Esophagus mucosa (tissue), 1 donor: ENCODE measurements at regions not wholly inside any gene's neighbourhood (a gene's known extent, or its start where the extent isn't known, plus 50 kb on each side); places are given as distances from the start of the nearest gene placed in this dataset.

Source experiments
- ATAC-seq: fragments of 200-7000 bp; cut with Tn5 transposase; one replicate; pipeline ENCODE4 v1.9.1; 2020
- donor health status: DM: yes; HTN: yes; CAD: no.

DNA sequence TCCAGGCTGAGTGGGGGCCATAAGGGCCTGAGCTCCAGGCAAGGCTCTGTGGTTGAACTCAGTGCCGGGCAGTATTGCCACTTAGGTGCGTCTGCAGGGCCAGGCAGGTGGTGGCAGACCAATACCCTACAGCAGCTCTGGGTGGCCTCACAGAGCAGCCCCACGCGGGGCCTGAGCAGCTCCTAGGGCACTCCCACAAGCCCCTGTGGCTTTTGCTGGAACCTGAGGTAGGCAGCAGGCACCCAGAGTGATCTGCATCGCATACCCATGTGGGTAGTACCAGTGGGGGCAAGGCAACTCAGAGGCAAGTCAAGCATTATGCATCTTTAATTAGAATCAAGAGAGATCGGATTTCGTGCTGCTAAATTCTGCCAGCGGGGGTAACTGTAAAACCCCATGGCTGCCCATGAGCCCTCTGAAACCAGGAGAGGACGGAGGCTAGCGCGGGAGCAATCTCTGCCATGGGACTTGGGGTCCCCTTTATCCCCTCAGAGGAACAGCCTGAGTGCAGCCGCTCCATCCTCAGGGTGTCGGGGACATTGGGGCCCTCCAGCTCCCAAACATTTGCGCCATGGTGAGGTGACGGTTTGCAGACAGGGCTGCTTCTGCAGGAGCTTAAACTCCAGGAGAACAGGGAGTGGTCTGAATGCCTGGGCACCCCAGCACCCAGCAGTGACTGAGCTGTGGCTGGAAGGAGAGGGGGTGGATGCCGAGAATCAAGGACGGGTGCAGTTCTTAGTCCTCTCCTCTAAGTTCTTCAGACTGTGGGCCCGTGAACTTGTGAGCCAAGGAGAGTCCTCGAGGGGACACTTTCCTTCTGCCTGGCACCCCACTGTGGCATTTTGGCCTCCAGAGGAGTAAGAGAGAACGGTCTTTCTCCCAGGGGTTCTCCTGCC, 62.4 kb upstream of the PCSK6 start:
- ATAC-seq, result no peak

DNA sequence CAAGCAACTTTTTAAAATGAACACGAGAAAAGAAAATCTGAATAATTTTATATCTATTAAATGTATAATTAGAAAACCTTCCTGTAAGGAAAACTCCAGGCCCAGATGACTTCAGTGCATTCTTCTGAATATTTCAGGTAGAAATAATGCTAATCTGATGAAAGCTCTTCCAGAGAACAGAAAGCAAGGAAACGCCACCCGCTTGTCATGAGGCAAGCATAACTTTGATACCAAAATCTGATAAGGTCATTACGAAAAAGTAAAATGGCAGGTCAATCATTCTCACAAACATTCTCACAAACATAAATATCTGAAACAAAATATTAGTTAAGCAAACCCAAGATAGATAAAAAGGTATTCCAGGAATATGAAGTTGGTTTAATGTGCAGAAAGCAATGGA, 60.6 kb upstream of the PCSK6 start:
- no peak for ATAC-seq

DNA sequence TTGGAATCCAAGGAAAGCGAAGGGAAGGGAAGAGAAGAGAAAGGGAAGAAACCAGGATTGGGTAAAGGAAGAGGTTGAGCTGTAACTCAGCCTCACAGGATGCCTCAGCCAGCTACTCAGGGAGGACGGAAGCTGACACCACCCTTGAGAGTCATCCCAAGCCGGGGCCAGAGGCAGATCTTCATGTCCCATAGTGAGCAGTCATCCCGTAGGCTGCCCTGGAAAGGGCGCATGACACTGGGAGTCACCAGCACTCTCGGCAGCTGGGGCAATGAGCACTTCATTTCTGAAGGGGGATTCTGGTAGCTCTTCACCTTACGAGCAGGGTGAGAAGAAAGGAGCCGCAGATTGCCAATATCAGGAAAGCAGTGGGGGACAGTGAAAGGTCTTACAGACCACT, 60.1 kb upstream of the PCSK6 start:
- no peak for ATAC-seq

DNA sequence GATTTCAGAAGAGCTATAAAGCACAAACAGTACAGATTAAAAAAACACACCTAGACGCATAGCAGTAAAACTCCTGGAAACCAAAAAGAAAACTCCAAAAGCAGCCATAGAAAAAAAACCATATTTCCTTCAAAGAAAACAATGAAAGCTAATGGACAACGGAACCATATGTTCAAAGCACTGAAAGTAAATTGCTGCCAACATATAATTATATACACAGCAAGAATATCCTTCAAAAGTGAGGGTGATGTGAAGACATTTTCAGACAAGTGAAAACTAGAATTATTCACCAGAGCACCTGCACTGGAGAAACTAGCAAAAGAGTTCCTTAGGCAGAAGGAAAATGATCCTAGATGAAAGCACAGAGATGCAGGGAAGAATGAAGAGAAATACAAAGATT, 58.2 kb upstream of the PCSK6 start:
- ATAC-seq, result no peak

DNA sequence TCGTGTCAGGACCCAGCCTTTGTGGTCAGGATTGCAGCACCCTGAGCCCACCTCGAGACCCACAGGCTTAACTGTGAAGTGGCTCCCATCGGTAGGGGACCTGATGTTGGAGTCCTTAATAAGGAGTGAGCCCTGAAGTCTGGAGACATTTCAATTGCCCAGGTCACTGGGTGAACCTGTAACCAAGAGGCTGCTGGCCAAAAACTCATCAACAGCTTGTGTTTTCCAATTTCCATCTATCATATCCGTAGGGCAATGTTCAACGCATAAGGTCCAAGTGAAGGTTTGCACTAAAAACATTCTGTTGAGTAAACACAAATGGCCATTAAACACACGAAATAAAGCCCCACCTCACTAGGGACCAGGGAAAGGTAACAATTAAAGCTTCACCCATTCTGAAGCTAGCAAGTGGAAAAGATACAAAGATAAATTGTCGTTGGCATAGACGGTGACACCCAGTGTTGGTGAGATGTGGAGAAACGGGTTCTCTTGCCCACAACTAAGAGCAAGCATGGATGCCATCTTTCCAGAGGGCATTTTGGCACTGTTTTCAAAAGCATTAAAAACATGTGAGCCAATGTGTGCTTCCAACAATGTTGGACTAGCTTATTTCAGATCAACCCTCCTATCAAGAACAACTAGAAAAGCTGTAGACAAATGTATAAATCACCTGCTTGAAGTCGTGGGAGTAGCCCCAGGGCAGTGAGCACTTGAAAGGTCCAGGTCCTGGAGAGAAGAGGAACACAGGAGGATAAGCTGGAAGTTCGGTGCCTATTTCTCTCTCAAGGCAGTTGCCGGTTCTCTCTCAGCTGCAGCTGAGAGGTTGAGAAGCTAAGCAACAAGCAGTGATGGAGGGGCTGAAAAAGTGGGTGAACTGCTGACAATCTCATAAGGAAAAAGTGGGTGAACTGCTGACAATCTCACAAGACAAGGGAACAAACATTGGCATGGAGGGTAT, 56.3 kb upstream of the PCSK6 start:
- ATAC-seq, result peak; percentile 43

DNA sequence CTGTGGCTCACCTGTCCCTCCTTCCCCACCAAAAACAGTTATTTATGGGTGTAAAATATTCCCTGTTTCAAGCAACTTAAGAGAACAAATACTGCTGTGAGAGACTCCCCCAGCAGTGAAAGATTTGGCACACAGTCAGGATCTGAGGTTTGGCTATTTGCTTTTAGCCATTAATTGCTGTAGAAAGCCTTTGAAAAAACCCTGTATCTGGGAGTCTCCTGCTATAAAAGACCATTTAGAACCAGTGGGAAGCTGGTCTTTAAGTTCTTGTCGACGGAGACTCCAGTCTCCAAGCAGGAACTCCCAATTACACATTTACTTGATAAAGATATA, 55.1 kb upstream of the PCSK6 start:
- no peak for ATAC-seq

DNA sequence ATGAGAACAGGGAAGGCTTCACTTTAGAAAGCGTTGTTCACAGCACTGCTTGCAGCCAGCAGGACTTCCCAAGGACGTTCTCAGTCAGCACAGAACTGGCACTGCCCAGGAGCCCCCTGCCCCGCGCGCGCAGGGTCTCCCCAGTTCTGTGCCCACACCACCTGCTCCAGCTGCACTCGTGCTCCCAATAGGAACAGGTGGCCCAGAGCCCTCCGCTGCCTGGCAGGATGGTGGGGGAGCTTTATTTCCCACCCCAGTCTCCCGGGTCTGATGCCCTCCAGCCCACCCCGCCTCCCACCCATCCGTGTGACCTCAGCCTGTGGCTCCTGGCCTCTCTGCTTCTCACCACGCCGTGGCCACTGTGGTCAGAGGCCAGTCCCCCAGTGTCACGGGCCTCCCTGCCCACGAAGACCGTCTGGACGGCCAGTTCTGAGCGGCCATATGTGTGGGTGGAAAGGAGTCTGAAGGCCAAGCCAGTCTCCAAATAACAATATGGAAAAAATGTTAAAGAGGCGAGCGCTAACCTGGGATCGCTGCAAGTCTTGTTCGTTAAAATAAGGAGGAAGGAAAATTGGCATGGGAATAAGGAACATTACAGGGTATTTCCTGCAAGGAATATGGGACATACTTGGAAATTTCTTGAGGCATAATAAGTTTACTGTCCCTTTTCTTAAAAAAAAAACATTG, 54.6 kb upstream of the PCSK6 start:
- ATAC-seq, result no peak

DNA sequence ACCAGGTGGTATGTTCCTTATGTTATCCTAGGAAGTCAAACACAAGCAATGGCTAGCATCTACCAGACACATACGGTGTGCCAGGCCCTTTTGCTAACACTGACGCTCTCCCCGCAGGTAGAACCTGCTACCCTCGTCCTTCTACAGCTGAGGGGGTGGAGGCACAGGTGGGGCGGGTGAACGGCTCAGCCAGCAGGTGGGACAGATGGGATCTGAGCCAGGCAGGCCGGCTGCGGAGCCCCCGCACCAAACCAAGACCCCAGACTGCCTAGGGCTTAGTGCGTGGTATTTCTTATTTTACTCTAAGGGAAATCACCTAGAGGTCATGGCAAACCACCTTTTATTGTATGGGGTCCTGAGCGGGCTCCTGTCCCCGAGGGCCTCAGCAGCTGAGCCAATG, 53.9 kb upstream of the PCSK6 start:
- no peak for ATAC-seq

DNA sequence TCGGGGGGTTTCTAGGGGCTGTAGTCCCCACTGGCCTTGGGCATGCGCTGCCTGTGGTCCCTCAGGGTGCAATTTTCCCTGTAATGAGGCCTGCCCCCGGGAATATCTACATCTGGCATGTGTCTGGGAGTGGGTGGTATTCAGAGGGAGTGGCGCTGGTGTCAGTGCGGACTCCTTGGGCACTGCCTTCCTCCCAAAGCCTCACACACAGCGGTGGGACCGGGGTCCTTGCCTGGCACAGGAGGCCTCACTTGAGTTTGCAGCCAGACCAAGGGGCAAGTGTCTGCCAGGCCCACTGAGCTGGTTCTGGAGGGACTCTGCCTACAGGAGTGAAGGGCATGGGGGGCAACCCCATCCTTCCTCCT, 53.5 kb upstream of the PCSK6 start:
- ATAC-seq, result no peak

DNA sequence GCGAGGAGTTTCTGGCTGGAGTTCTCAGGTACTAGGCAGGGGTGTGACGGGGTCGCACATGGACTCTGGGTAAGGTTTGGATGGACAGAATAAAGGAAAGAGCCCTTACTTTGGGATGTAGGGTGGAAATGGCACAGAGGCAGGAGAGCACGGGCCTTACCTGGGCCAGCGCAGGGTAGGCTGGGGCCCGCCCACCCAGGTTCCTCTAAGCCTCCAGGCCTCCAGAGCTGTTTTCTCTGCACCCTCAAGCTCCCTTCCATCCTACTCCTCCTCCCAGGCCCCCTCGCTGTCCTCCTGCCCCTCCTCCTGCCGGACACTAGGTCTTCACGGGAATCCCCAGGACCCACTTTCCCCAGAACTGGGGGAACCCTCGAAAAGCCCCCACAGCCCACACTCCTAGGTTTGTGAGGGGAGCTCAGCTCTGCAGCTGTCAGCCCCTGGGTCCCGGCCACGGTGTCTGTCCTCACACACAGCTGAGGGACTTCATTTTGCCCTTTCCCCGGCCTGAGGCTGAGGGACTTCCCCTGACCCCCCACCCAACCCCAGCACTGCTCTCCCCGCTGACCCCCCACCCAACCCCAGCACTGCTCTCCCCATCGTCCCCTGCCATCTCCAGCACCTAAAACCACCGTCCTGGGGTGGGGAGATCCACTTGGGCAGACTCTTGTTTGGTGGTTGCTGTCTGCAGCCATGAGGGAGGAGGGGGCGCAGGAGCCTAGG, 53.0 kb upstream of the PCSK6 start:
- peak; percentile 51 for ATAC-seq

DNA sequence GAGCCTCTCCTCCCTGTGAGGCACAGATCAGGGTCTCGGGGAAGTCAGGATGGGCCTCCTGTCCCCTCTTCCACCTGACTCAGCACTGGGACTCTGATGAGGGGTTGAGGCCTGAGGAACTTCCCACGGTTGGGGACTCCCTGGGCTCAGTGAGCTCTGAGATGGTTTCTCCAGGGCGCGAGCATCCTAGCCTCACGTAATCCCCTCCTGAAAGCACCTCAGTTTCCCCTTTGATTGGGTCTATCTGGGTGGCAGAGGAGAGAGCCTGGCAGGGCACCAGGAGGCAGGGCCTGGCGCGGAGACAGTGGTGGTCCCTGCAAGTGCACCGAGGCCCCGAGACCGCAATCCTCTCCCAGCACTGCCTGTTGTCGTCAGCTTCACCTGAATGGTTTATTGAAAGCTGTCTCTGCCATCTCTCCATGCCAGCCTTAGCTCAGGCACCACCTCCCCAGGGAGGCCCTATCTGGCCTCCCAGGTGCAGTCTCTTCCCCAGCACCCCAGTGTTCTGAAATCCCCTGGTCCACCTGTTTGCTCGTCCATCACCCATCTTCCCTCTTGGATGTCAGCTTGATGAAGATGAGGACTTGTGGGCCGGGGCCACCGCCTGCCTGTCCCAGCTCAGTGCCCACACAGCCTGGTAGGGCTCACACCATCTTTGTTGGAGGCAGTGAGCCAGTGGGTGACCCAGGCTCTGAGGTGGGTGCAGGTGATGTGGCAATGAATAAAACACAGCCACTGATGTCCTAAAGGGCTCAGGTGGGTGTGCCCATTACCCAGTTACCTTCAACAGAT, 52.2 kb upstream of the PCSK6 start:
- ATAC-seq, result no peak

DNA sequence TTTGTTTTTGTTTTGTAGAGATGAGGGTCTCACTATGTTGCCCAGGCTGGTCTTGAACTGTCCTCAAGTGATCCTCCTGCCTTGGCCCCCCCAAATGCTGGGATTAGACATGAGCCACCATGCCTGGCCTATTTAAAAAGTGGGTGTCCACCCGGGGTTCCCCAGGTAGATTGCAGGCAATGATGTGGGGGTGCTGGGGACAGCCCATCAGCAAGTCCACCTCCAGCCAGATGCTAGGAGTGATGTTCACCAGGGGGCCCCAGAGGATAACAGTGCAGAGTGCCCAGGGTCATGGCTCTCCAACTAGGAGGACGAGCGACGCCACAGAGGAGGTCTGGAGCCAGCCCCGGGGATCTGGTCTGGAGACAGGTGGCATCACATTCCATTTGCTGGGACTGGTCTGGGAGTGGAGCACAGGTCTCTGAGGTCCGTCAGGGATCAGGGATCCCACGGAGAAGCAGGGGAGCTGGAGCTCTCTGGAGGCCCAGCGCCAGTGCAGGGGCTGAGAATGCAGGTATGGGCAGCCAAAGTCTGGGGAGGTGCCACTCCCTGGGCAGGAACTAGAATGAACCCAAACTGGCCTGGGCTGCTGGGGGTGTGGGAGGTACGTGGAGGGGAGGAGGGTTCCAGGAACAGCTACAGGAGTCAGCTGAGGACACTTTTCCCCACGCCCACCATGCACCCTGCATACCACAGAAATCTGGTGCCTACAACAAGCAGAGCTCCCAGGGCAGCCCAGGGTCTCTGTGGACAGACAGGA, 51.2 kb upstream of the PCSK6 start:
- ATAC-seq, result peak; percentile 30

DNA sequence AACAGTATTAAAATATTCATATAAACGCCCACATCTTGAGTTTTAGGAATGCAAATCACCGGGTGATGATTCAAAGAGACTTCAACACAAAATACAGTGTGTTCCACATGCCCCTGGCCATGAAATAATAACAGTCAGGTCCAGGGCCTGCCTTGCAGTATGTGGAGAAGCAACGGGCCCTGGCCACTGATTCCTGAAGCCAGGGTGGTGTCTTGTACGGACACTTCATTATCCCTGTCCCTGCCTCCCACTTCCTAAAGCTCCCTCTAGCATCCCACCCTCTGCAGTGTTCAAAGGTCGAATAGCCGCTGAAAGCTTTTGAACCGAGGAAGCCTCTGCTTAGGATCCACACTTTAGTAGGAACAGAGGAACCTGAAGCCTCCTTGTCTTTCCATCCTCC, 50.4 kb upstream of the PCSK6 start:
- no peak for ATAC-seq

DNA sequence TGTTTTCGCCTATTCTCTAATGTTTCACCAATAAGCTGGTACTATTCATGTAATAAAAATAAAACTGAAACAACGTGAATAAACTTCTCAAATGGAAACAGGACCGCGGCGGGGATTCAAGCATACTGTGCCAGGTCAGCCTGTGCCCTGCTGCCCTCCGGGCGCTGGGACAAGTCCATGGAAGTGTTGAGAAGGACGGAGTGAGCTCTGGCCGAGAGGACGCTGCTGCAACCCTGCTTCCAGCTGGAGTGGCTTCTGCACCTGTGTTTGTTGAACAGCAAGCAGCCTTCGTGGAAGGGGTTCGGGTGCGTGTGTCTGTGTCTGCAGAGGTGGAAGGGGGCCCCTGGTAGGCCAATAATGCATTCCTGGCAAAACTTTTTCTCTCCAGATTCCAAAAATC, 50.0 kb upstream of the PCSK6 start:
- ATAC-seq, result no peak
